ENCODE measurements at regions not wholly inside any gene's neighbourhood (a gene's known extent, or its start where the extent isn't known, plus 50 kb on each side); places are given as distances from the start of the nearest gene placed in this dataset.

DNA sequence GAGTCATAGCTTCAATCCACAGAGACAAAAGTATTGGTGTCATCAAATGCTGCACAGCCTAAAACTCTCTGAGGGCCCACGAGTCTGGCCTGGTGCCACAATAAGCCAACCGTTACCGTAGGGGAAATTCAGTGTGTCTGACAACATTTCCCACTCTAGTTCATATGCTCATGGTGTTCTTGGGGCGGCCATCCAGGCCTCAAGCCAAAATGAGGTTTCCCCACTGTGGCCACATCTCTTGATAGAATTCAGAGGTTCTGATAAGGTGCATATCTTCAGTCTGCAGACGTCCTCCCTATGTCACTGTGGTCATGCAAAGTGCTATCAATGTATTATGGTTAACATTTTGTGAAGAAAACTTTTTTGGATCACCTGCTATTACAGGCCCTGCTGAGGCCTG lies 627.7 kb downstream of the QKI start:
- Histone ChIP-seq H3K79me2 (ENCODE audit: insufficient read depth, low read length) (no peaks in the 10 kb centered on the region), H3K4me1 (ENCODE audit: insufficient read depth, low read length) (no peaks in the 10 kb centered on the region), H4K20me1 (ENCODE audit: insufficient read depth, low read length) (no peaks in the 10 kb centered on the region), H3K9ac (ENCODE audit: insufficient read depth, low read depth, low read length) (no peak overlapping the region), H3K9me3 (ENCODE audit: low read length) (0 out of 2 replicates have a peak, but pooled peaks cover 5% of the 10 kb centered on the region), H3K36me3 (replicated peaks in 1 of 2; ENCODE audit: control insufficient read depth in 1 of 2, insufficient read depth in 2 of 2, low read length in 2 of 2) (no peaks in the 10 kb centered on the region), H3K27me3 (ENCODE audit: control insufficient read depth in 1 of 2, insufficient read depth in 2 of 2, low read length in 2 of 2) (no peaks in the 10 kb centered on the region; a peak in 1 of 5 replicates), H3K4me3 (replicated peaks in 1 of 3; ENCODE audit: insufficient read depth in 1 of 3, low read depth in 2 of 3, low read length in 3 of 3) (no peak overlapping the region), H2AFZ (ENCODE audit: low read length) (no peak overlapping the region), H3K27ac (ENCODE audit: extremely low read length, insufficient read depth, low read length) (no peak overlapping the region), H3K4me2 (ENCODE audit: low read depth, low read length) (no peak overlapping the region)
- intact Hi-C loops (cut with micrococcal nuclease; ENCODE audit: unreplicated experiment): no loop called here
- no TSS peak for BruUV-seq (replicated peaks)
- 18% methylated on average over 5 of the region's 5 CpGs for WGBS (ENCODE audit: low lambda C conversion rate)
- DNase-seq (ENCODE audit: low spot score) (no peak), FAIRE-seq (no peak), ATAC-seq (no peak)
- in situ Hi-C loops (cut with HindIII; ENCODE audit: extremely low pct_ligation_motif_present, low pct_unique_long_range_greater_than_20kb): no loop called here
- POLR2A ChIA-PET: no interaction called here
- CTCF ChIA-PET (ENCODE audit: low intra/inter-chr PET ratio, low total read pairs): no interaction called here
- no peak for TF ChIP-seq YEATS2 (CRISPR knock-in tag; IDR thresholded peaks at IDR 0.05; ENCODE audit: borderline replicate concordance)
- TF ChIP-seq ZNF562 (CRISPR knock-in tag; IDR thresholded peaks at IDR 0.05; ENCODE audit: borderline replicate concordance): no peak
- no peak for TF ChIP-seq REPIN1 (CRISPR knock-in tag; IDR thresholded peaks at IDR 0.05; ENCODE audit: borderline replicate concordance, low read depth)
- TF ChIP-seq GFI1 (CRISPR knock-in tag; IDR thresholded peaks at IDR 0.05; ENCODE audit: borderline replicate concordance): no peak

DNA sequence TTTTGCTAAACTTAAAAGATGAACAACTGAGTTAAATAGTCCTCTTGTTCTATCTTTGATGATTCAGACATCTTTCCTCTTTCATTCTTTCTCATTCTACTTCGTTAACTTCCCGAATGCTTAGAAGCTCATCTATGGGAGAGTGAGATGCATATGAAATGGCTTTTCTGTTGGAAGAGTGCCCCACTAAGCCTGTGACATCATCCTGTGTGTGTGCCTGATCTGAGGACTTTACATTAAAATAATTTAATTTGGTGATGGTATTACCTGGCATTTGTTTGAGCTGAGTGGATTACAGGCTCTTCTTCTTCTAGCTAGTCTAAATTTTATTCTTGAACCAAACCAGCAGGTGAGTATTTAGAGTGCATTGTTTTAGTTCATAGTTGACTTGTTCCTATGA lies 626.5 kb downstream of the QKI start:
- in situ Hi-C loops (cut with HindIII; ENCODE audit: extremely low pct_ligation_motif_present, low pct_unique_long_range_greater_than_20kb) (no loop called here), intact Hi-C loops (cut with micrococcal nuclease; ENCODE audit: unreplicated experiment) (no loop called here)
- TF ChIP-seq ATF7 (IDR thresholded peaks at IDR 0.05): peak; percentile 84
- no peak for TF ChIP-seq ATF7 (CRISPR knock-in tag; IDR thresholded peaks at IDR 0.05)
- TF ChIP-seq ARNT (IDR thresholded peaks at IDR 0.05): no peak
- TF ChIP-seq RFXAP (CRISPR knock-in tag; IDR thresholded peaks at IDR 0.05; ENCODE audit: borderline replicate concordance): no peak
- no peak for TF ChIP-seq ZNF17 (CRISPR knock-in tag; IDR thresholded peaks at IDR 0.05)
- no peak for TF ChIP-seq HNRNPL (IDR thresholded peaks at IDR 0.05; ENCODE audit: low read depth, low read length)
- peak; percentile 91 for TF ChIP-seq CREB1 (IDR thresholded peaks at IDR 0.05)
- no peak for TF ChIP-seq CREB1 (CRISPR knock-in tag; IDR thresholded peaks at IDR 0.05)
- no peaks in the 10 kb centered on the region for H3K36me3 ChIP-seq (replicated peaks in 1 of 2; ENCODE audit: control insufficient read depth in 1 of 2, insufficient read depth in 2 of 2, low read length in 2 of 2)
- H3K4me1 ChIP-seq (ENCODE audit: insufficient read depth, low read length): no peaks in the 10 kb centered on the region
- H3K4me3 ChIP-seq (replicated peaks in 1 of 3; ENCODE audit: insufficient read depth in 1 of 3, low read depth in 2 of 3, low read length in 3 of 3): no peak overlapping the region
- ChIA-PET CTCF (ENCODE audit: low intra/inter-chr PET ratio, low total read pairs) (no interaction called here), POLR2A (no interaction called here)
- no peak for FAIRE-seq
- WGBS (ENCODE audit: low lambda C conversion rate): 9% methylated on average over 2 of the region's 2 CpGs
- H4K20me1 ChIP-seq (ENCODE audit: insufficient read depth, low read length): no peaks in the 10 kb centered on the region
- ATAC-seq: no peak
- H2AFZ ChIP-seq (ENCODE audit: low read length): no peak overlapping the region
- no peak overlapping the region for H3K9ac ChIP-seq (ENCODE audit: insufficient read depth, low read depth, low read length)
- H3K79me2 ChIP-seq (ENCODE audit: insufficient read depth, low read length): no peaks in the 10 kb centered on the region
- H3K4me2 ChIP-seq (ENCODE audit: low read depth, low read length): no peak overlapping the region
- H3K27ac ChIP-seq (ENCODE audit: extremely low read length, insufficient read depth, low read length): no peak overlapping the region
- no TSS peak for BruUV-seq (replicated peaks)
- no peak for DNase-seq (ENCODE audit: low spot score)
- 0 out of 2 replicates have a peak, but pooled peaks cover 5% of the 10 kb centered on the region for H3K9me3 ChIP-seq (ENCODE audit: low read length)
- H3K27me3 ChIP-seq (ENCODE audit: control insufficient read depth in 1 of 2, insufficient read depth in 2 of 2, low read length in 2 of 2): no peaks in the 10 kb centered on the region; a peak in 1 of 5 replicates

All from HepG2 (cell line).